ENCODE measurements at regions not wholly inside any gene's neighbourhood (a gene's known extent, or its start where the extent isn't known, plus 50 kb on each side); places are given as distances from the start of the nearest gene placed in this dataset.

- Histone ChIP-seq H3K4me1 (ENCODE audit: control insufficient read depth, low read length) (no peaks in the 10 kb centered on the region), H3K27ac (ENCODE audit: low read depth, low read length) (no peak overlapping the region), H3K79me2 (ENCODE audit: control insufficient read depth, low read length) (no peaks in the 10 kb centered on the region), H3F3A (ENCODE audit: control insufficient read depth, insufficient read depth) (no peaks in the 10 kb centered on the region), H3K4me2 (ENCODE audit: low read length) (no peak overlapping the region), H3K9me3 (ENCODE audit: control insufficient read depth, insufficient read depth, low read length) (no peaks in the 10 kb centered on the region; the same call in 1 of the 2 replicates), H4K20me1 (ENCODE audit: control insufficient read depth, insufficient read depth, low read depth, low read length) (no peaks in the 10 kb centered on the region), H3K27me3 (ENCODE audit: control insufficient read depth, low read length) (no peaks in the 10 kb centered on the region), H3K4me3 (ENCODE audit: low read length) (no peak overlapping the region), H3K9me2 (replicated peaks; ENCODE audit: control insufficient read depth, low read length) (no peaks in the 10 kb centered on the region), H3K36me3 (ENCODE audit: control insufficient read depth, low read length) (no peaks in the 10 kb centered on the region)
- TF ChIP-seq, protein P1, sequence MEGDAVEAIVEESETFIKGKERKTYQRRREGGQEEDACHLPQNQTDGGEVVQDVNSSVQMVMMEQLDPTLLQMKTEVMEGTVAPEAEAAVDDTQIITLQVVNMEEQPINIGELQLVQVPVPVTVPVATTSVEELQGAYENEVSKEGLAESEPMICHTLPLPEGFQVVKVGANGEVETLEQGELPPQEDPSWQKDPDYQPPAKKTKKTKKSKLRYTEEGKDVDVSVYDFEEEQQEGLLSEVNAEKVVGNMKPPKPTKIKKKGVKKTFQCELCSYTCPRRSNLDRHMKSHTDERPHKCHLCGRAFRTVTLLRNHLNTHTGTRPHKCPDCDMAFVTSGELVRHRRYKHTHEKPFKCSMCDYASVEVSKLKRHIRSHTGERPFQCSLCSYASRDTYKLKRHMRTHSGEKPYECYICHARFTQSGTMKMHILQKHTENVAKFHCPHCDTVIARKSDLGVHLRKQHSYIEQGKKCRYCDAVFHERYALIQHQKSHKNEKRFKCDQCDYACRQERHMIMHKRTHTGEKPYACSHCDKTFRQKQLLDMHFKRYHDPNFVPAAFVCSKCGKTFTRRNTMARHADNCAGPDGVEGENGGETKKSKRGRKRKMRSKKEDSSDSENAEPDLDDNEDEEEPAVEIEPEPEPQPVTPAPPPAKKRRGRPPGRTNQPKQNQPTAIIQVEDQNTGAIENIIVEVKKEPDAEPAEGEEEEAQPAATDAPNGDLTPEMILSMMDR (IDR thresholded peaks at IDR 0.05; ENCODE audit: low read depth, low read length, poor library complexity, severe bottlenecking): no peak
- no peak for TF ChIP-seq EZH2phosphoT487 (IDR thresholded peaks at IDR 0.05; ENCODE audit: borderline replicate concordance, low read length)
Measured at GRCh38 chr21:27633631-27634030, 666.7 kb upstream of the ADAMTS5 start.

DNA sequence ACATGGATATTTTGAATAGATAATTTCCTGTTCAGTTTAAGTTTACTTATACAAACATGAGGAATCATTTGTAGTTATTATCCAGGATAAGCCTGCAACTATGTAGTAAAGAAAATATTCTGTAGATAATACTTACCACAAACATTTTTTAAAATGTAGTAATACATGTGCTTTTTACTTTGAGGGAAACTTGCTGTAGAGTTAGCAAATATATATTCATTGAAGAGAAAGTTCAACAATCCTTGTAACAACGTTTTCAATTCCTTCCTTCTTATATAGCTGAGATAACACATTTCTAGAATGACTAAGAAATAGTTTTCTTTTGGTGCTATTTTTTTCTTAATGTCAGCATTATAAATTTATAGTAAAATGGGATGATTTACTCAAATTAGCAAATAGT, 664.6 kb upstream of the ADAMTS5 start:
- Histone ChIP-seq H3K27me3 (ENCODE audit: control insufficient read depth, low read length) (no peaks in the 10 kb centered on the region), H3K4me1 (ENCODE audit: control insufficient read depth, low read length) (no peaks in the 10 kb centered on the region), H3K27ac (ENCODE audit: low read depth, low read length) (no peak overlapping the region)

DNA sequence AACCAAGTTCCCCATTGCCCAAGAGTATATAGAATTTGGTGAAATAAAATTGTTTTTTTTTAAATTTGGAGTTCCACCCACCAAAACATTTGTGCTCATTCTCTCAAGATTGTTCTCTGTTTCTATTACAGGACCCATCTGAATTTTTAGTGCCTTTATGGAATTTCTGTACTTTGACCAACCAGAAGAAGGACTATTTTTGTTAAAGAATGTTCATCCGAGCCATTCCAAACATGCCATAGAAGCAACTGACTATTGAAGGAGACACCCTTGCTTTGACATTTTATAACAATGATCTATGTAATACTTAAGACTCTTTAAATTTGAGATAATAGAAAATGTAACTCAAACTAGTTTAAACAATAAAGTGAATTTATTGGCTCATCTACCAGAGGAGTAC, 655.7 kb upstream of the ADAMTS5 start:
- Histone ChIP-seq H4K20me1 (ENCODE audit: control insufficient read depth, insufficient read depth, low read depth, low read length) (no peaks in the 10 kb centered on the region), H3K27me3 (ENCODE audit: control insufficient read depth, low read length) (no peaks in the 10 kb centered on the region), H3K4me1 (ENCODE audit: control insufficient read depth, low read length) (no peaks in the 10 kb centered on the region), H3K9me3 (ENCODE audit: control insufficient read depth, insufficient read depth, low read length) (peaks cover 4% of the 10 kb centered on the region; the same call in 1 of the 2 replicates), H3K79me2 (ENCODE audit: control insufficient read depth, low read length) (no peaks in the 10 kb centered on the region), H3K9me2 (replicated peaks; ENCODE audit: control insufficient read depth, low read length) (no peaks in the 10 kb centered on the region), H3K27ac (ENCODE audit: low read depth, low read length) (no peak overlapping the region), H3F3A (ENCODE audit: control insufficient read depth, insufficient read depth) (no peaks in the 10 kb centered on the region), H3K36me3 (ENCODE audit: control insufficient read depth, low read length) (no peaks in the 10 kb centered on the region), H3K4me2 (ENCODE audit: low read length) (no peak overlapping the region), H3K4me3 (ENCODE audit: low read length) (no peak overlapping the region)
- TF ChIP-seq EZH2phosphoT487 (IDR thresholded peaks at IDR 0.05; ENCODE audit: borderline replicate concordance, low read length): no peak
- TF ChIP-seq, protein P1 (IDR thresholded peaks at IDR 0.05; ENCODE audit: low read depth, low read length, poor library complexity, severe bottlenecking): no peak

More for the DNA sequence above, 664.6 kb upstream of the ADAMTS5 start:
- no peaks in the 10 kb centered on the region for H4K20me1 ChIP-seq (ENCODE audit: control insufficient read depth, insufficient read depth, low read depth, low read length)
- no peaks in the 10 kb centered on the region for H3K36me3 ChIP-seq (ENCODE audit: control insufficient read depth, low read length)
- no peaks in the 10 kb centered on the region; the same call in 1 of the 2 replicates for H3K9me3 ChIP-seq (ENCODE audit: control insufficient read depth, insufficient read depth, low read length)
- no peaks in the 10 kb centered on the region for H3K79me2 ChIP-seq (ENCODE audit: control insufficient read depth, low read length)
- no peak overlapping the region for H3K4me2 ChIP-seq (ENCODE audit: low read length)
- TF ChIP-seq, protein P1 (IDR thresholded peaks at IDR 0.05; ENCODE audit: low read depth, low read length, poor library complexity, severe bottlenecking): no peak
- TF ChIP-seq EZH2phosphoT487 (IDR thresholded peaks at IDR 0.05; ENCODE audit: borderline replicate concordance, low read length): no peak
- H3K9me2 ChIP-seq (replicated peaks; ENCODE audit: control insufficient read depth, low read length): no peaks in the 10 kb centered on the region
- no peaks in the 10 kb centered on the region for H3F3A ChIP-seq (ENCODE audit: control insufficient read depth, insufficient read depth)
- H3K4me3 ChIP-seq (ENCODE audit: low read length): no peak overlapping the region
